ENCODE measurements at regions not wholly inside any gene's neighbourhood (a gene's known extent, or its start where the extent isn't known, plus 50 kb on each side); places are given as distances from the start of the nearest gene placed in this dataset.

DNA sequence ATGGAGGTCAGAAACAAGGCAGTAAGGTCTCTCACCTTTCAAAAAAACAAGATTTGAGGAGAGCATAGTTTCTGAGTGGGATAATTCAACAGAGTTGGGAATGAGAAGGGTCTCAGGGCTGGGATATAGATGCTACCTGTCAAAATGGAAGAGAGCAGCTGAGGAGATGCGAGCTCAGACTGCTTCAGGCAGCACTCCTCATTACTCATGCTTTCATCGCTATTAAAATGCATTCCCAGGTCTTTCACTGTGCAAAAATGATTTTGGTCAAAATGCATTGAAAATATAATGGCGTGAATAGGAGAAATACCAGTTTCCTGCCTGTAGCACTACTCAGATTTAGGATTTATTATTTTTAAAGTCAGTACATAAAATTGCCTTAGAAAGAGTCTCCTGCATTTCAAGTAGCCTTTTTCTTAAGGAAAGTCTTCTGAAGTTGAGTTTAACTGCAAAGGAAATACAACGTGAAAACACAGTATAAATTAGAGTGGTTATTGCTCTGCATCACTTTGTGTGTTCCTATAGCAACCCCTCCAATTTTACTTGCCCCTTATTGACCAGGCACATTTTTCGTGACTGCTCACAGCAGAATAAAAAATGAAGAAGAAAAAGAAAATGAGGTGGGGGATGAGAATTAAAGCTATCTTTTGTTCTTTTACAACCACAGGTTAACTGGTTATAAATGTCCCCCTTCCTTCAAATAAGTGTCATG, 724.8 kb upstream of the SEMA6A start:
- no peak for DNase-seq (ENCODE audit: low spot score)

DNA sequence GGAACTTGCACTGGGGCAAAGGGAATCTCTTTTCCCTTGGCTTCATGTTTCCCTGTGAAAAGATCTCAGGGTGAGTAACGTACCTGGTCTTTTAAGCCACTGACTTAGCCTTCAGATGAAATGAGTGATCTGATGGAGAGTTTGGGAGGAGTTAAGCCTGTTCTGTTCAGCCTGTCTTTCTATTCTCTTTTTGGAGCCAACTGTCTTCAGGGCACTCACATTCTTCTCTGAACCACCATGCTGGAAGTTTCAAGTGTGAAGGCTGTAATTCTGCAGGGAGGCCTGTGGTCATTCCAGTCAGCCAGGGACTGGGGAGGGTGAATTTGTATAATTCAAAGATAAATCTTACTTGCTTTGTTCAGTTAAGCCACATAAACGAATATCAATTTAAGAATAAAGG, 722.2 kb upstream of the SEMA6A start:
- no peak for DNase-seq (ENCODE audit: low spot score)

DNA sequence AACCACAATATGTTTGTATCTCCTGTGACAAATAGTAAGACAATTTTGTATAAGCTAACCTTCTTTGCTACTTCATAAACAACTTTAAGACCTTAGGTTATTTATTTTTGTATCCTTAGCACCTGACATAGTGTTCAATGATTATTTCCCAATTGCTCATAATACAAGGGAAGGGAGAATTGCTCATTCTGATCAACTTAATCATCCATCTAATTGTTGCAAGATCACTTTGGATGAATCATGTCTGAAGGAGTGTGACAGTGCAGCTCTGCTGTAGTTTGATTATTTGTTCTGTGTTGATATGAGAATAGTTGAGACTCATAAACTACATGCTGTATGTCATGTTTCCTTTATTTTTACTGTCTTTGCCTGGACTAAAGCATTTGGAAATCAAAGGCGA, 721.3 kb upstream of the SEMA6A start:
- no peak for DNase-seq (ENCODE audit: low spot score)

- no peak for DNase-seq (ENCODE audit: low spot score)
Observed at GRCh38 chr5:117286813-117287212, 712.2 kb upstream of the SEMA6A start.

DNA sequence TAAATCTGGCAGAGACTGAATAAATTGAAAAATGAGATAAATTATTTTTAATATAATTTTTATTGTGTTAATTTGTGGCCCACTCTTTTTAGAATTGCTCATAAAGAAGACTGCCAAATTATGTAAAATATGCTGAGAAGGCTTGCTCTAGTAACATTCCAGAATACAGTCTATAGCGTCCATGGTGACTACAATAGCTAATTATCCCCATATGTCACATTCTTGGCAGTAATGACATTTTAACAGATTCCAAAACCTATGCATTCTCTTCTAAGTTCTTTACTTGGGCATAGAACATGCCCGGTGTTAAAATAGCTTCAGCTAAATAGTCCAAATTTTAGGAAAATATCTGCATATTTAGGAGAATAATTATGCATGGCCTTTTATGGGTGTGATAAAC, 697.0 kb upstream of the SEMA6A start:
- no peak for DNase-seq (ENCODE audit: low spot score)

DNA sequence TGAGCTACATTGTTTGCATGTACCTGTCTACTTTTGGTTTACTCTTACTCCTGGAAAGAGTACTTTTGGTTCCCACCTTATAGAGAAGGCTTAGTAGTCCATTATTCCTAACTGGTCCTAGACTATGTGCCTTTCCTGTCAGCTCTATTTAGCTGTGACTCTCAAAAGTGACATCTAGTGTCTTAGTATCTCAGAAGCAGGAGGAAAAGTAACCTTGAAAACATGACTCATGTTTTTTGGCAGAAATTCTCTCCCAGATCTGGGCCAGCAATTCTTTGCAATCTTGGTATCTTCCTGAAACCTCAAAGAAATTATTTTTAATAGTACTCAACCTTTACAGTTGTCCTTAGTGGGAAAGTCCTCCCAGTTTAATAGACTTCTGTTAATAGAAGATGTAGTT, 691.7 kb upstream of the SEMA6A start:
- DNase-seq (ENCODE audit: low spot score) = no peak

- no peak for DNase-seq (ENCODE audit: low spot score)
Observed at GRCh38 chr5:117263231-117263630, 688.6 kb upstream of the SEMA6A start.

- no peak for DNase-seq (ENCODE audit: low spot score)
Observed at GRCh38 chr5:117262572-117263131, 688.0 kb upstream of the SEMA6A start.

- no peak for DNase-seq (ENCODE audit: low spot score)
Observed at GRCh38 chr5:117261948-117262571, 687.4 kb upstream of the SEMA6A start.

GRCh38 chr5:117255211-117256027, 680.8 kb upstream of the SEMA6A start:
- DNase-seq (ENCODE audit: low spot score) = no peak

DNA sequence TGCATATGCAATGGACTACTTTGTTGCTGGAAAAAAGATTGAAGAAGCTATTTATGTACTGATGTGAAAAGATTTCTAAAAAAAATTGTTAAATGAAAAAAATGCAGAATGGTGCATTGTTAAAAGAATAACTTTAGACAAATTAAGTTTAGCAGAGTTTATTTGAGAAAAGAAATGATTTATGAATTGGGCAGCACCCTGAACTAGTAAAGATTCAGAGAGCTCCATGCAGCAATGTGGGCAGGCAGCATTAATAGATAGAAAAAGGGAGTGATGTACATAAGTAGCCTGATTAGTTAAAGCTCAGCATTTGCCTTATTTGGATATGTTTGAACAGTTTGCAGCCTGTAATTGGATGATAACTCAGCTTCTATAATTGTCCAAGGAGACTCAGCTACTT, 677.9 kb upstream of the SEMA6A start:
- no peak for DNase-seq (ENCODE audit: low spot score)

DNA sequence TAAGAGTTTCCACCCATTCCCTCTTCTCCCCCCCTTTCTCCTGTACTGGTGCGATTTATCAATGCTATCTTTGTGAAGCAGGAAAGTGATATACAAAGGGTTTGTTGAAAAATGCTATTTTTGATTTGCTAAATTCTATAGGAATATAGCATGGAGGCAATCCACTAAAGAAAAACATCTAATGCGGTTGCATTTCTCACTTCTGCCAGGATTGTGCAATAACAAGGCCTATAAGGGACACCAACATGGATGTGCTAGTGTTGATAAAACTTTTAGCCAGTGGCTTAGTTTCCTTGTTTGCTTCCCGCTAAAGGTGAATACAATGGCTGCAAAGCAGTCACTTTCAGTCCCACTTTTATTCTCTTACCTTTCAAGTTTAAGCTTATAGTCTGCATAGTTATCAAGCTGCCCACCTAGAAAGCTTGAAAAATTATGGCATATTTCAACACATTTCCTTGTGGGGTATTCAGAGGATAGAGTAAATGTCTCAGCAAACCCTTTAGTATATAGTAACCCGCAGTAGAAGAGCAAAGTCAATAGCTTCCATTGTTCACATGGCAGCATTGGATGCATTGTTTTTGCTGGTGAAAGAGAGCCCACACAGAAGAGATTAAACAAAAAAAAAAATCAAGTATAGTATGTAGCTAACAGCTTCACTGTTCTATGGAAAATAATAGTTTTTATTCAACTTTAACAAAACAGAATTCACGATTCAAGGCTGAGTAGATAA, 674.6 kb upstream of the SEMA6A start:
- no peak for DNase-seq (ENCODE audit: low spot score)

GRCh38 chr5:117246424-117246823, 671.8 kb upstream of the SEMA6A start:
- peak; percentile 1 for DNase-seq (ENCODE audit: low spot score)

- DNase-seq (ENCODE audit: low spot score) = no peak
Observed at GRCh38 chr5:117245130-117245529, 670.5 kb upstream of the SEMA6A start.

- DNase-seq (ENCODE audit: low spot score) = no peak
Observed at GRCh38 chr5:117242028-117242427, 667.4 kb upstream of the SEMA6A start.

GRCh38 chr5:117236941-117237340, 662.3 kb upstream of the SEMA6A start:
- no peak for DNase-seq (ENCODE audit: low spot score)

GRCh38 chr5:117235786-117236185, 661.2 kb upstream of the SEMA6A start:
- no peak for DNase-seq (ENCODE audit: low spot score)

DNA sequence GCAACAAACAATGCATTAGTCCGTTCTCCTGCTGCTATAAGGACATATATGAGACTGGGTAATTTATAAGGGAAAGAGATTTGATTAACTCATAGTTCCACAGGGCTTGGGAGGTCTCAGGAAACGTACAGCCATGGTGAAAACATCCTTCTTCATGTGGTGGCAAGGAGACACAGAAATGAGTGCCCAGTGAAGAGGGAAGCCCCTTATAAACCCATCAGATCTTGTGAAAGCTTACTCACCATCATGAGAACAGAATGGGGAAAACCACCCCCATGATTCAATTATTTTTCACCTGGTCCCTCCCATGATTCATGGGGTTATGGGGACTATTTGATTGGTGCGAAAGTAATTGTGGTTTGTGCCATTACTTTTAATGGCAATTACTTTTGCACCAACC, 655.8 kb upstream of the SEMA6A start:
- no peak for DNase-seq (ENCODE audit: low spot score)

DNA sequence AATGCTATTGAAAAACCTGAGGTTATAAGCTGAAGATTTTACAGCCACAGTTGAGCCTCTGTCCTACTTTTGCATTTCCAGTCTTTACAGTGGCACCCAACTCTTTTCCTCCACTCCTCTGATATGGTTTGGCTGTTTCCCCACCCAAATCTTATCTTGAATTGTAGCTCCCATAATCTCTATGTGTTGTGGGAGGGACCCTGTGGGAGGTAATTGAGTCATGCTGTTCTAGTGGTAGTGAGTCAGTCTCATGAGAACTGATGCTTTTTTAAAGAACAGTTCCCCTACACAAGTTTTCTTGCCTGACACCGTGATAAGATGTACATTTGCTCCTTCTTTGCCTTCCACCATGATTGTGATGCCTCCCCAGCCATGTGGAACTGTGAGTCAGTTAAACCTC, 646.1 kb upstream of the SEMA6A start:
- no peak for DNase-seq (ENCODE audit: low spot score)

DNA sequence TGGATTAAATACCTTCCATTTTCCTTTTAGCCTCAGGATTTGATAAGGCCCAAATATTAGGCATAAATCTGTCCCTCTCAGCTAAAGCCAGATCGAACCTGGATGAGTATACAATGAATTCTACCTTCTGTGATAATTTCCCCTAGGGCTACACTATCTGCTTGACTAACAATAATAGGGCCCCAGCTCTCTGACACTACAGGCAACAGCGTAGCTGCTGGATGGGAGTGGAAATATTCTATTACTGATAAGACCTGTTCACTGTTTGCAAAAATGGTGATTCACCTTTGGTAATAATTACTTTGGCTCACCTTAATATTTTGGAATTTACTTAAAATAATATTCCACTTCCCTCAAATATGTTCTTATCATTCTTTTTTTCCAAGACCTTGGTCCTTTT, 644.2 kb upstream of the SEMA6A start:
- no peak for DNase-seq (ENCODE audit: low spot score)

DNA sequence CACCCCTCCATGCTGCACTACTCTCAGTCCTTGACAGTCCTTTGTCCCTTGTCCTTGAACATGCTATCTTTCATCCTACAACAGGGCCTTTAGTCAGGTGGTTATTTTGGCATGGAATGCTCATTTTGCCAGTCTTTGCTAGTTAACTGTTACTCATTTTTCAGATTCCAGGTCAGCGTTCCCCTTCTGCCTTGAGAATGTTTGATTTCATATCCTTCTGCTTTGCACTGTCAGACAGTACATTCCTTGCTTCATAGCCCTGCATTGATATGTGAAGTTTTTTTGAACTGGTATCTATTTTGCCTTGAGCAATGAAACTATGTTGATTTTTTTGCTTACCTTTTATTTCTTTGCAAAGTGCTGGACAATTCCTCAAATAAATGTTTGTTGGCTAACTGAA, 638.2 kb upstream of the SEMA6A start:
- no peak for DNase-seq (ENCODE audit: low spot score)

GRCh38 chr5:117210796-117211195, 636.2 kb upstream of the SEMA6A start:
- no peak for DNase-seq (ENCODE audit: low spot score)
